MM.1S (cell line): ENCODE measurements at regions not wholly inside any gene's neighbourhood (a gene's known extent, or its start where the extent isn't known, plus 50 kb on each side); places are given as distances from the start of the nearest gene placed in this dataset.

ENCODE experiments used
- EZH2 ChIP-seq: fragments of 300-600 bp; sonication (generic); optimal IDR thresholded peaks from 2 replicates; pipeline ENCODE3; 2017; ENCODE audit warnings: low read depth, mild to moderate bottlenecking, antibody characterized with exemption, low read length, mixed read lengths
- EZH2phosphoT487 ChIP-seq: fragments of 300-600 bp; sonication (generic); IDR thresholded peaks from 2 replicates; pipeline ENCODE4 v1.6.1; 2018; ENCODE audit warnings: antibody characterized with exemption, low read length
- TF ChIP-seq, protein P1 (sequence below): fragments of 300-600 bp; sonication (generic); IDR thresholded peaks from 2 replicates; pipeline ENCODE4 v1.5.1; 2016; ENCODE audit warnings: antibody characterized with exemption, low read length, mixed read lengths

DNA sequence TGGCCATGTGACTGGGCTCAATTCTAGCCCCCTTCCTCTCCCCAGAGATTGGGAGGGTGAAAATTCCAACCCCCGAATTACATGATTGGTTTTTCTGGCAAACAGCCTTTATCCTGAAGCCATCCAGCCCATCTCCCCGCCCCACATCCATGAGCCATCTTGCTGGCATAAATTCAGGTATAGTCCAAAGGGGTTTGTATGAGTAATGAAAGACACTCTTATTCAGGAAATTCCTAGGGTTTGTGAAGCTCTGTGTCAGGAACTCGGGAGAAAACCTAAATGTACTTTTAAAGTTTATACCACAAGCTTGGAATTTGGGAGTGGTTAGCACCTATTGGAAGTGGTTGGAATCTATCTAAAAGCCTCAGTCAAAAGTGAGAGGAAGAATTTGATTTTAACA lies 80.6 kb upstream of the SIMC1 start:
- TF ChIP-seq, protein P1, sequence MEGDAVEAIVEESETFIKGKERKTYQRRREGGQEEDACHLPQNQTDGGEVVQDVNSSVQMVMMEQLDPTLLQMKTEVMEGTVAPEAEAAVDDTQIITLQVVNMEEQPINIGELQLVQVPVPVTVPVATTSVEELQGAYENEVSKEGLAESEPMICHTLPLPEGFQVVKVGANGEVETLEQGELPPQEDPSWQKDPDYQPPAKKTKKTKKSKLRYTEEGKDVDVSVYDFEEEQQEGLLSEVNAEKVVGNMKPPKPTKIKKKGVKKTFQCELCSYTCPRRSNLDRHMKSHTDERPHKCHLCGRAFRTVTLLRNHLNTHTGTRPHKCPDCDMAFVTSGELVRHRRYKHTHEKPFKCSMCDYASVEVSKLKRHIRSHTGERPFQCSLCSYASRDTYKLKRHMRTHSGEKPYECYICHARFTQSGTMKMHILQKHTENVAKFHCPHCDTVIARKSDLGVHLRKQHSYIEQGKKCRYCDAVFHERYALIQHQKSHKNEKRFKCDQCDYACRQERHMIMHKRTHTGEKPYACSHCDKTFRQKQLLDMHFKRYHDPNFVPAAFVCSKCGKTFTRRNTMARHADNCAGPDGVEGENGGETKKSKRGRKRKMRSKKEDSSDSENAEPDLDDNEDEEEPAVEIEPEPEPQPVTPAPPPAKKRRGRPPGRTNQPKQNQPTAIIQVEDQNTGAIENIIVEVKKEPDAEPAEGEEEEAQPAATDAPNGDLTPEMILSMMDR = no peak
- no peak for TF ChIP-seq EZH2
- no peak for TF ChIP-seq EZH2phosphoT487
